ENCODE measurements at regions not wholly inside any gene's neighbourhood (a gene's known extent, or its start where the extent isn't known, plus 50 kb on each side); places are given as distances from the start of the nearest gene placed in this dataset.

DNA sequence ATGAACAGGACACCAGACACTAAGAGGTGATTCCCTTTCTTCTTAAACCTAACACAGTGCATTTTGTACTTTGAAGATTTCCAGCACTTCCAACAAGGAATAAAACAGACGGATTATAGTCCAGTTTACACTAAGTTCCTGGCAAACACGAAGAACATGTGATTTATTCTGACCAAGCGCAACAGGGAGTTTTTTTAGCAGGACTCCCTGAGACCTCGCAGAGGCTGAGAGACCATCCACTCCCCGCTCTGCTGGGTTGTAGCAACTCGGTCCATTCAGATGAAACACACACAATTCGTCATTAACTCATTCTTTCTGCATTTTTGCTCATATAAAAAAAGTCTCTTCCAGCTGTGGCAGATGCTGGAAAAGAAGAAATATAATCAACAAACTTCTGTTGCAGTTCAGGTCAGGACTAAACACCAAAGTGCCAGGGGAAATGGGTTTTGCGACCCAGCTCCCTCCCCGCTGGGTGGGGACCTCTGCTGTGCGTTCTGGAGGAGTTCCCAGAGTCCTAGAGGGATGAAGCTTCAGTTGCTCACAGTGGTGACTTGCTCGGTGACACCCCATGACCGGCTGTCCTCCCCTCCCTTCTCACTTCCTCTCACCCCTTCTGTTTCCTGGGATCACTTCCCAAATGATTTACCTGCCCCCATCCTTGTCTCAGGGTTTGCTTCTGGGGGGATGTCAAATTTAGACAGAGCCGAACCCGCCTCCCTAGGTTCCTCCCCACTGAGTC is 52.5 kb downstream of the KCNF1 start:
- TF ChIP-seq, protein P1, sequence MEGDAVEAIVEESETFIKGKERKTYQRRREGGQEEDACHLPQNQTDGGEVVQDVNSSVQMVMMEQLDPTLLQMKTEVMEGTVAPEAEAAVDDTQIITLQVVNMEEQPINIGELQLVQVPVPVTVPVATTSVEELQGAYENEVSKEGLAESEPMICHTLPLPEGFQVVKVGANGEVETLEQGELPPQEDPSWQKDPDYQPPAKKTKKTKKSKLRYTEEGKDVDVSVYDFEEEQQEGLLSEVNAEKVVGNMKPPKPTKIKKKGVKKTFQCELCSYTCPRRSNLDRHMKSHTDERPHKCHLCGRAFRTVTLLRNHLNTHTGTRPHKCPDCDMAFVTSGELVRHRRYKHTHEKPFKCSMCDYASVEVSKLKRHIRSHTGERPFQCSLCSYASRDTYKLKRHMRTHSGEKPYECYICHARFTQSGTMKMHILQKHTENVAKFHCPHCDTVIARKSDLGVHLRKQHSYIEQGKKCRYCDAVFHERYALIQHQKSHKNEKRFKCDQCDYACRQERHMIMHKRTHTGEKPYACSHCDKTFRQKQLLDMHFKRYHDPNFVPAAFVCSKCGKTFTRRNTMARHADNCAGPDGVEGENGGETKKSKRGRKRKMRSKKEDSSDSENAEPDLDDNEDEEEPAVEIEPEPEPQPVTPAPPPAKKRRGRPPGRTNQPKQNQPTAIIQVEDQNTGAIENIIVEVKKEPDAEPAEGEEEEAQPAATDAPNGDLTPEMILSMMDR (IDR thresholded peaks at IDR 0.05): no peak
- TF ChIP-seq ZFX (IDR thresholded peaks at IDR 0.05; ENCODE audit: borderline replicate concordance): no peak
- no peak overlapping the region for H3K27ac ChIP-seq

DNA sequence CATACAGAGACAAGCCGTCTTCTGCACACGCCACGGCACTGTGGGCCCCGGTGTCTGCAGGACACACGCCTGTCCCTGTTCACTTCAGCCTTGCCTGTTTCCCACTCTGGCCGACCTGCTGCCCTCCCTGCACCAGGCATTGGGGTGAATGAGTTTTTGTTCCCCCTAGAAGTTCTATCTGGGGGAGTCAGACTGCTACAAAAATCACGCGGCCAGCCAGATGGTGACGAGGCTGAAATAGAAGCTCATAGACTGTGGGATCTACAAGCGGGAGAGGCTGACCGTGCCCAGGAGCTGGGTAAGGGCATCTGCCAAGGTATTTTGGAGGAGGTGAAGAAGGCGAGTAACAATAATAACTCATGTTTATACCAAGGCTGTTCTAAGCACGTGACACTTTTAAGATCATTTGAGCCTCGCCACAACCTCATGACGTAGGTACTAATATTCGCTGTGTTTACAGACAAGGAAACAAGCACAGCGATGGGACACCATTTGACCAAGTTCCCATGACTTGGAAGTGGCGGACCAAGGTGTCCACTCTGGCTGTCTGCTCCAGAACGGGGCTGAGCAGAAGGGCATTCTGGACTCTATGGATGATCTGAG is 53.6 kb downstream of the KCNF1 start:
- H3K27ac ChIP-seq: no peak overlapping the region
- TF ChIP-seq, protein P1 (IDR thresholded peaks at IDR 0.05): no peak
- no peak for TF ChIP-seq ZFX (IDR thresholded peaks at IDR 0.05; ENCODE audit: borderline replicate concordance)

DNA sequence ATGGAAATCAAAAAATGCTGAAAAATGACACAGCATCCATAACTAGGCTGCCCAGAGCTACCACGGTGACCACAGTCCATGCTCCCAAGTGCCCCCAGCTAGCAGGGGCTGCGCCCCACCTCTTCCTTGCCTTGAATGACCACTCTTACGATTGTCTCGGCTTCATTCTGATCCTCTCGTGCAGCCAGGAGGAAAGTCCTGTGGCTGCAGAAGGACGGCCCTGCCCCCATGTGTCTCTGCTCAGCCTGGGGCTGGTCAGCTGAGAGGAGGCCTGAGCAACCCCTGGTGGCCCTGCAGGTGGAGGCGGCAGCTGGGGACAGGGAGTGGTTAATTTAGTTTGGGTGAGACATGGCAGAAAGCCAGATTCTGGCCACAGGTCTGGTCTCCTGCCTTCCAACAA is 54.3 kb downstream of the KCNF1 start:
- H3K27ac ChIP-seq: no peak overlapping the region
- TF ChIP-seq, protein P1 (IDR thresholded peaks at IDR 0.05): no peak
- no peak for TF ChIP-seq ZFX (IDR thresholded peaks at IDR 0.05; ENCODE audit: borderline replicate concordance)

DNA sequence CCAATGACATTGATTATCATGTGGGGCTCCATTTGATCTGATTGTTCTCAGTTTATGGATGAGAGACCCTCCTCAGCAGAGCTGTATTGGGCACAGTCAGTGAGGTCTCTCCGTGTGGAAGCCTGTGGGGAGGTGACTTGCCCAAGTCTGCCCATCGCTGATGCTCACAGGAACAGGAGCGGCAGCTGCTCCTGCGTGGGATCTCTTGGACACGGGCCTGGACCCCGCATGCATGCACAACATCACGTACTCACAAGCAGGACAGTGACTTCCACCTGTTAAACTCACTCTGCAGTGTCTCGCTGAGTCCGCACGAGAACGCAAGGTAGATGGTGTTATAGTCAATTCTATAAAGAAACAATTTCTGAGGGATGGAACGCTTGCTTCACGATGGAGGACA is 55.0 kb downstream of the KCNF1 start:
- no peak overlapping the region for H3K27ac ChIP-seq
- TF ChIP-seq ZFX (IDR thresholded peaks at IDR 0.05; ENCODE audit: borderline replicate concordance): no peak
- TF ChIP-seq, protein P1 (IDR thresholded peaks at IDR 0.05): no peak

DNA sequence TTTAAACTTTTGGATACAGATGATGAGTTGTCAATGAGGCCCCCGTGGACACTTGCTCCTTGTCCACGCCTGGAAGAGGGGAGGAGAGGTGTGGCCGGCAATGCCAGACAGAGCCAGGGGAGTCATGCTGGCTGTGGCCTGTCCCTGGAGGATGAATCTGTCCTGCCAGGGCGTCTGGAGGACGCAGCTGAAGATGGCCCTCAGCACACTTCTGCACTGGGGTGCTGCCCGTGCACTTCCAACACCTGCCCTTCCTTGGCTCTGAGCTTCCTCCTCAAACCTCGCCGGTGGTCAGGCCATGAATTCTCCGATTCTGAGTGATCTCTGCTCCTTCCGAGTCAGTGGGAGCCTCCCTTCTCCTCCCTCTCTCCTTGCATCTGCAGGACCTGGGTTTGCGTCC is 56.4 kb downstream of the KCNF1 start:
- H3K27ac ChIP-seq: no peak overlapping the region
- TF ChIP-seq ZFX (IDR thresholded peaks at IDR 0.05; ENCODE audit: borderline replicate concordance): no peak
- TF ChIP-seq, protein P1 (IDR thresholded peaks at IDR 0.05): no peak

DNA sequence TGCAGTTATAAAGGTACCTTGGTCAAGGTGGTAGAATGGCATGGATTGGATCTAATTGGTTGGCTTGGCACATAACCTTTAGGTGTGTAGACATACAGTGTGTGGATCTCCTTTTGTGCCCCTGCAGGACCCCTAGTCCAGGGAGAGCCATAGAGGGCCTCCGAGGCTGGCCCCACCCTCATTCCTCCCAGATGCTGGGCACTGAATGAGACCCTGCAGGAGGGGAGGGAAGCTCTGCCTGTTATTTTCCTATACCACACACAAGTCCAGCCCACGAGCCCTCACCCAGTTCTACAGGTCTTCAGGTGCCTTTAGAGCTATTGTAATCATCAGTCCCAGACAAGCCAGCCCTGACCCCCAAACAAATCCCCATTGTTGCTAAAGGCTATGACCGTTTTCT is 58.9 kb downstream of the KCNF1 start:
- no peak for TF ChIP-seq ZFX (IDR thresholded peaks at IDR 0.05; ENCODE audit: borderline replicate concordance)
- TF ChIP-seq, protein P1 (IDR thresholded peaks at IDR 0.05): no peak
- H3K27ac ChIP-seq: no peak overlapping the region

DNA sequence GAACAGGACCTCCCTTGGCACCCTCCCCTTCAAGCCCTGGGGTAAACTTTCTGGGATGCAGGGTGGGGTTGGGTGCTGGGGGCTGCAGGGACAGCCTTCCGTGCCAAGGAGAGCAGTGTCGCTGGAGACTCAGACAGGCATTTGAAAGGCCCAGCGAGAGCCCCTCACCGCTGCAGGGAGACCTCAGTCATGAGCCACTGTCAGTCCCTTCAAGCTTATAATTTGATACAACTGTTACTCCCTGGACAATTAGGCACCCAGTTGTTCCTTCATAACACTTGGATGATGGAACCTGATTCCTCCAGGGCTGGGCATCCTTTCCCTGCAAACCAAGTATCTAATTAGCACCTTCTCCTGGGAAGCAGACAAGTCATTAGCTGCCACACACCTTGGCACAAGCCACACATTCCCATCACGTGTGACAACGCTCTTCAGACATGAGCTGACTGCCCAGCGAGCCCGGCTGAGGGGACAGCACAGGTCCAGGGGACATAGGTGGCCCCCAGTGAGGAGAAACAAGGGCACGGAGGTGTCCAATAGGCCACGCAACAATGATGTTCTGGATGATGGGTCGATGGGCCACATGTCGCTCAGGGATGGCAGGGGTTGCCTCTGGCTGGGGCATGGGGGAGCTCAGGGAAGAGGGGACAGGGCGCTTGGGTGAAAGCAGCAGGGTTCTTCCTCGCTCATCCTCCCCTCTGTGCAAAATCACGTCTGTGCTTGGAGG is 59.6 kb downstream of the KCNF1 start:
- H3K27ac ChIP-seq: no peak overlapping the region
- TF ChIP-seq, protein P1 (IDR thresholded peaks at IDR 0.05): no peak
- TF ChIP-seq ZFX (IDR thresholded peaks at IDR 0.05; ENCODE audit: borderline replicate concordance): no peak
